K562 (cell line): ENCODE measurements at regions not wholly inside any gene's neighbourhood (a gene's known extent, or its start where the extent isn't known, plus 50 kb on each side); places are given as distances from the start of the nearest gene placed in this dataset.

Experiments used
- ATAC-seq: fragments of 200-7000 bp; cut with Tn5 transposase; 3 replicates; pipeline ENCODE4 v1.9.1; 2020; ENCODE audit warnings: moderate library complexity
- BruUV-seq: library from RNA; stranded (reverse); fragments of 400-500 nt; replicated peaks from 2 replicates; lab custom pipeline; 2021; lab: Mats Ljungman, UMichigan
- CTCF ChIA-PET: fragments of 300-600 bp; formaldehyde crosslinking; extraction: SDS; loops from one replicate; lab custom pipeline; 2021; ENCODE audit warnings: low intra/inter-chr PET ratio; lab: Yijun Ruan, JAX
- POLR2A ChIA-PET: fragments of 300-600, 350-650 bp; sonication (Branson Sonifier 250); formaldehyde crosslinking; extraction: SDS; loops from one replicate; lab custom pipeline; 2021; ENCODE audit warnings: antibody characterized with exemption, inconsistent platforms; lab: Yijun Ruan, JAX
- DNase-seq, 4 experiments: peaks; one replicate each; pipeline versions ENCODE4 v3.0.0 to v3.0.0-alpha.2; 2011 to 2018; ENCODE audit warnings: low spot score in 3 of 4, mixed read lengths in 3 of 4; ENCODE audit errors: extremely low read depth in 1 of 4
- FAIRE-seq: peaks from 2 replicates; lab custom pipeline; 2011; peaks lifted over from hg19 to GRCh38; lab: Jason Lieb, UNC
- H2AFZ ChIP-seq: 2 replicates; pipeline ENCODE4 v1.6.0; 2011; ENCODE audit warnings: low read depth, low read length, control low read depth, inconsistent platforms
- H3K27ac ChIP-seq: fragments of 200-600 bp; 3 replicates; pipeline ENCODE4 v1.8.0; 2011; ENCODE audit warnings: low read depth, mild to moderate bottlenecking, control low read depth, inconsistent platforms, low read length, moderate library complexity, mixed read lengths; ENCODE audit errors: extremely low read depth
- H3K27me3 ChIP-seq, 2 experiments: fragments of 300-600 bp in 1 of 2; 2 replicates in 1 of 2; 3 replicates in 1 of 2; pipeline versions ENCODE4 v1.6.0 to v1.8.0; 2011; ENCODE audit warnings: inconsistent platforms in 2 of 2, low read length in 2 of 2, mild to moderate bottlenecking in 1 of 2, mixed read lengths in 1 of 2, moderate library complexity in 1 of 2; ENCODE audit not compliant: control insufficient read depth in 2 of 2, insufficient read depth in 2 of 2
- H3K36me3 ChIP-seq: fragments of 300-600 bp; 3 replicates; pipeline ENCODE4 v1.8.0; 2011; ENCODE audit warnings: mild to moderate bottlenecking, low read length, inconsistent platforms; ENCODE audit not compliant: control insufficient read depth, insufficient read depth
- H3K4me1 ChIP-seq, 2 experiments: fragments of 200-600 bp in 1 of 2; replicated peaks in 1 of 2; 2 replicates in 1 of 2; 3 replicates in 1 of 2; pipeline versions ENCODE4 v1.5.1 to v1.8.0; 2011; ENCODE audit warnings: inconsistent platforms in 2 of 2, low read length in 2 of 2, mild to moderate bottlenecking in 1 of 2, mixed read lengths in 1 of 2, moderate library complexity in 1 of 2; ENCODE audit not compliant: control insufficient read depth in 2 of 2, insufficient read depth in 2 of 2
- H3K4me2 ChIP-seq: 2 replicates; pipeline ENCODE4 v1.6.1; 2011; ENCODE audit warnings: low read length, control low read depth, inconsistent platforms, mixed read lengths; ENCODE audit not compliant: insufficient read depth
- H3K4me3 ChIP-seq: fragments of 200-600 bp; sonication (generic), shearing (Covaris generic); 2 replicates; pipeline ENCODE4 v1.5.1; 2016; ENCODE audit warnings: control low read depth, inconsistent platforms
- H3K79me2 ChIP-seq: fragments of 200-600 bp; 3 replicates; pipeline ENCODE4 v1.8.0; 2011; ENCODE audit warnings: low read length, inconsistent platforms; ENCODE audit not compliant: control insufficient read depth, insufficient read depth
- H3K9ac ChIP-seq, 2 experiments: 2 replicates each; pipeline versions ENCODE4 v1.6.0 to v1.6.1; 2011; ENCODE audit warnings: low read depth in 2 of 2, low read length in 2 of 2, control low read depth in 1 of 2, inconsistent platforms in 1 of 2, mild to moderate bottlenecking in 1 of 2, mixed read lengths in 1 of 2; ENCODE audit not compliant: insufficient read depth in 1 of 2
- H3K9me1 ChIP-seq: one replicate; pipeline ENCODE4 v1.6.0; 2011; ENCODE audit warnings: inconsistent platforms, mild to moderate bottlenecking, low read length, moderate library complexity; ENCODE audit not compliant: control insufficient read depth, insufficient read depth
- H3K9me3 ChIP-seq: replicated peaks from 2 replicates; pipeline ENCODE4 v1.5.1; 2011; ENCODE audit warnings: low read depth, low read length, inconsistent platforms; ENCODE audit not compliant: control insufficient read depth, insufficient read depth
- H4K20me1 ChIP-seq: replicated peaks from 2 replicates; pipeline ENCODE4 v1.6.1; 2011; ENCODE audit warnings: low read length, inconsistent platforms, mixed read lengths; ENCODE audit not compliant: control insufficient read depth, insufficient read depth
- ARID4B ChIP-seq: sonication (generic); formaldehyde crosslinking; IDR thresholded peaks from 2 replicates; pipeline ENCODE4 v1.8.0; 2022; ENCODE audit warnings: mild to moderate bottlenecking, missing genetic modification reagents
- CREB5 ChIP-seq: fragments of 250-450 bp; sonication (Bioruptor Pico); IDR thresholded peaks from 2 replicates; pipeline ENCODE4 v1.5.0; 2020; ENCODE audit warnings: mild to moderate bottlenecking
- FOXK2 ChIP-seq, 2 experiments: fragments of 450-650 bp; IDR thresholded peaks in 1 of 2; conservative IDR thresholded peaks in 1 of 2; 2 replicates each; pipeline ENCODE4 v1.6.1; 2016; ENCODE audit warnings: low read depth in 2 of 2, mild to moderate bottlenecking in 1 of 2
- MTA3 ChIP-seq: fragments of 450-650 bp; formaldehyde crosslinking; IDR thresholded peaks from 2 replicates; pipeline ENCODE4 v1.6.1; 2017; ENCODE audit warnings: mild to moderate bottlenecking, borderline replicate concordance
- PTBP1 ChIP-seq: fragments of 200-400 bp; formaldehyde crosslinking; IDR thresholded peaks from 2 replicates; pipeline ENCODE4 v1.6.1; 2017; ENCODE audit warnings: low read depth, low read length
- RB1 ChIP-seq: fragments of 450-650 bp; IDR thresholded peaks from 2 replicates; pipeline ENCODE4 v1.6.1; 2017; ENCODE audit warnings: low read depth, mild to moderate bottlenecking
- SIX5 ChIP-seq, 2 experiments: IDR thresholded peaks; 2 replicates each; pipeline ENCODE4 v1.6.1; 2011; ENCODE audit warnings: low read length in 2 of 2, borderline replicate concordance in 1 of 2, low read depth in 1 of 2, mild to moderate bottlenecking in 1 of 2, moderate library complexity in 1 of 2; ENCODE audit not compliant: insufficient read depth in 1 of 2
- SMAD1 ChIP-seq: fragments of 150-350 bp; IDR thresholded peaks from 2 replicates; pipeline ENCODE4 v1.6.1; 2014; ENCODE audit warnings: low read length, low read depth; ENCODE audit not compliant: partially characterized antibody
- TAF7 ChIP-seq: fragments of 450-650 bp; IDR thresholded peaks from 2 replicates; pipeline ENCODE4 v1.6.1; 2016; ENCODE audit warnings: missing genetic modification characterization, missing compliant biosample characterization
- ZBTB33 ChIP-seq: sonication (generic); formaldehyde crosslinking; IDR thresholded peaks from 2 replicates; pipeline ENCODE4 v1.8.1; 2023; ENCODE audit warnings: mild to moderate bottlenecking, missing genetic modification reagents
- ZHX1 ChIP-seq: fragments of 150-350 bp; conservative IDR thresholded peaks from 2 replicates; pipeline ENCODE4 v1.6.1; 2014; ENCODE audit warnings: low read length
- ZNF431 ChIP-seq: sonication (generic); formaldehyde crosslinking; IDR thresholded peaks from 2 replicates; pipeline ENCODE4 v1.8.0; 2022; ENCODE audit warnings: mild to moderate bottlenecking, missing genetic modification reagents
- ZNF780A ChIP-seq: fragments of 250-450 bp; sonication (Bioruptor Pico); IDR thresholded peaks from 2 replicates; pipeline ENCODE4 v1.5.0; 2021; ENCODE audit warnings: mild to moderate bottlenecking
- WGBS: fragments of 100-300 bp; shearing (Covaris generic); methylation state at CpG from one replicate; pipeline ENCODE4 v1.1.6; 2016; ENCODE audit warnings: low coverage, mixed read lengths; ENCODE audit not compliant: insufficient coverage; ENCODE audit errors: missing lambda C conversion rate; 5-methylcytosine and 5-hydroxymethylcytosine counted together
- in situ Hi-C: fragments of 300-500 bp; cut with MboI; formaldehyde crosslinking; loops from 4 replicates; pipeline ENCODE4 v1.15.0; 2018; ENCODE audit warnings: inconsistent platforms, mixed read lengths
- intact Hi-C: fragments of 100-400 bp; cut with micrococcal nuclease; formaldehyde crosslinking; loops from 2 replicates; pipeline ENCODE4 v1.14.2; 2022

GRCh38 chr14:85883966-85884365 lies 354.0 kb downstream of the FLRT2 start:
- H3K9me3 ChIP-seq: 0 out of 2 replicates have a peak, but pooled peaks cover 2% of the 10 kb centered on the region
- H4K20me1 ChIP-seq: no peaks in the 10 kb centered on the region
- H3K9ac ChIP-seq: no peak overlapping the region
- H3K4me2 ChIP-seq: no peak overlapping the region
- BruUV-seq: no TSS peak
- intact Hi-C loops: no loop called here
- CTCF ChIA-PET: no interaction called here
- H3K4me1 ChIP-seq: no peaks in the 10 kb centered on the region
- POLR2A ChIA-PET: no interaction called here
- ATAC-seq (no peak), FAIRE-seq (no peak)
- no peaks in the 10 kb centered on the region for H3K36me3 ChIP-seq
- no peaks in the 10 kb centered on the region for H3K27me3 ChIP-seq
- H3K79me2 ChIP-seq: no peaks in the 10 kb centered on the region
- TF ChIP-seq CREB5 (CRISPR knock-in tag) (no peak), MTA3 (no peak), ZHX1 (no peak), ZNF780A (no peak), SIX5 (IDR thresholded peaks at IDR 0.05; ENCODE audit: borderline replicate concordance in 1 of 2, insufficient read depth in 1 of 2, low read depth in 1 of 2, low read length in 2 of 2) (no peak), FOXK2 (conservative IDR thresholded peaks at IDR 0.05 in 1 of 2, IDR thresholded peaks at IDR 0.05 in 1 of 2; ENCODE audit: low read depth in 2 of 2) (no peak), TAF7 (tag) (no peak), RB1 (no peak), PTBP1 (no peak), ZBTB33 (no peak), SMAD1 (no peak), ZNF431 (no peak), ARID4B (no peak)
- TF ChIP-seq, all 486 proteins: peak for 0
- in situ Hi-C loops: no loop called here
- no peaks in the 10 kb centered on the region for H3K9me1 ChIP-seq
- WGBS: 0% methylated on average over 4 of the region's 4 CpGs
- no peak overlapping the region for H3K27ac ChIP-seq
- no peak overlapping the region for H3K4me3 ChIP-seq
- DNase-seq: no peak
- no peak overlapping the region for H2AFZ ChIP-seq
